IMR-90 (cell line): ENCODE measurements at regions not wholly inside any gene's neighbourhood (a gene's known extent, or its start where the extent isn't known, plus 50 kb on each side); places are given as distances from the start of the nearest gene placed in this dataset.
"Not testable (repeated sequence)": the region's sequence is repeated elsewhere in the genome, so short reads cannot be mapped to it uniquely, and the experiment has no call there.

Experiments used
- CHD1 ChIP-seq: IDR thresholded peaks from 2 replicates; pipeline ENCODE4 v1.6.1; 2012; ENCODE audit warnings: low read depth, low read length, improper control_type of control experiment
- MAFK ChIP-seq: IDR thresholded peaks from 2 replicates; pipeline ENCODE4 v1.6.1; 2012; ENCODE audit warnings: low read depth, low read length, improper control_type of control experiment
- MXI1 ChIP-seq: IDR thresholded peaks from 2 replicates; pipeline ENCODE4 v1.6.1; 2012; ENCODE audit warnings: low read depth, mild to moderate bottlenecking, low read length, moderate library complexity, borderline replicate concordance
- POLR2A ChIP-seq: IDR thresholded peaks from 2 replicates; pipeline ENCODE4 v1.6.1; 2012; ENCODE audit warnings: mild to moderate bottlenecking, low read depth, low read length
- RCOR1 ChIP-seq: IDR thresholded peaks from 2 replicates; pipeline ENCODE4 v1.6.1; 2012; ENCODE audit warnings: mild to moderate bottlenecking, low read length, improper control_type of control experiment; ENCODE audit not compliant: insufficient replicate concordance
- RFX5 ChIP-seq: IDR thresholded peaks from 2 replicates; pipeline ENCODE4 v1.8.0; 2012; ENCODE audit warnings: low read depth, mild to moderate bottlenecking, low read length, moderate library complexity
- TF ChIP-seq, protein P1 (sequence below): conservative IDR thresholded peaks from 2 replicates; pipeline ENCODE4 v1.5.1; 2012; ENCODE audit warnings: mild to moderate bottlenecking, low read depth, low read length, improper control_type of control experiment

DNA sequence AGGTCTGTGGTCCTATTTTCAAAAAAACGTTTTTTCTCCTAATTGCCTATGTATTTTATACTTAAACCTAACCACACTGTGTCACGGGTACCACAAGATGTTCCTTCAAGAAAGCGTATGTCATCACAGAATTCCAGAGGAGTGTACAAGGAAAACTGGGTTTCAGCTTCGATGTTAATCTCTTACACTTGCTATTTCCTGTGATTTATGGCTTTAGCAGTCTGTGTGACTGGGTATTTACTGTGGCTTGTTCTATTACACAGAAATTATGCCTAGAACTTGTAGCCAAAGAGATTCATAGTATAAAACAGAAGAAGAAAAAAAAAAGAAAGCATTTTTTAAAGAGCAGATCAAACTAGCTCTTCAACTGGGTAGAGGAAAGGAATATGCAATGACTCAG, 371.1 kb upstream of the FOLH1 start:
- TF ChIP-seq, protein P1, sequence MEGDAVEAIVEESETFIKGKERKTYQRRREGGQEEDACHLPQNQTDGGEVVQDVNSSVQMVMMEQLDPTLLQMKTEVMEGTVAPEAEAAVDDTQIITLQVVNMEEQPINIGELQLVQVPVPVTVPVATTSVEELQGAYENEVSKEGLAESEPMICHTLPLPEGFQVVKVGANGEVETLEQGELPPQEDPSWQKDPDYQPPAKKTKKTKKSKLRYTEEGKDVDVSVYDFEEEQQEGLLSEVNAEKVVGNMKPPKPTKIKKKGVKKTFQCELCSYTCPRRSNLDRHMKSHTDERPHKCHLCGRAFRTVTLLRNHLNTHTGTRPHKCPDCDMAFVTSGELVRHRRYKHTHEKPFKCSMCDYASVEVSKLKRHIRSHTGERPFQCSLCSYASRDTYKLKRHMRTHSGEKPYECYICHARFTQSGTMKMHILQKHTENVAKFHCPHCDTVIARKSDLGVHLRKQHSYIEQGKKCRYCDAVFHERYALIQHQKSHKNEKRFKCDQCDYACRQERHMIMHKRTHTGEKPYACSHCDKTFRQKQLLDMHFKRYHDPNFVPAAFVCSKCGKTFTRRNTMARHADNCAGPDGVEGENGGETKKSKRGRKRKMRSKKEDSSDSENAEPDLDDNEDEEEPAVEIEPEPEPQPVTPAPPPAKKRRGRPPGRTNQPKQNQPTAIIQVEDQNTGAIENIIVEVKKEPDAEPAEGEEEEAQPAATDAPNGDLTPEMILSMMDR: not testable (repeated sequence)
- TF ChIP-seq CHD1, MXI1, MAFK, RFX5, RCOR1, POLR2A: not testable (repeated sequence)
